ENCODE measurements at regions not wholly inside any gene's neighbourhood (a gene's known extent, or its start where the extent isn't known, plus 50 kb on each side); places are given as distances from the start of the nearest gene placed in this dataset.

DNA sequence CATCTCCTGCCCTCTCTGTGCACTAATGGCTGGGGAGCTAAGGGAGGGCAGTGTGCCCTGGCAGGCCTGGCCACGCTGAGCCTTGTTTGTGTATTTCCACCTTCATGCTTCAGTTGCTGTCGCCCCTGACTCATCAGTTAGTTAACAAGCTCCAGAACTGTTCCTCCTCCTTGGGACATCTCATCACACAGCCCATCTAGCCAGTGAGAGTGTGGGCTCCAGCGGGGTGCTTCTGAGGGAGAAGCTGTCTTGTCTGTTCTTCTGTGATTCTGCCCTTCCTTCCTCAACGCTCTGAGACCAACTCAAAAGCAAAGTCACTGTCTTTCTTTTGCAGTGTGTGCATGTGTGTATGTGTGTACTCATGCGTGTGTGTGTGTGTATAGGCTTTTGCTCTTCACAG lies 58.3 kb upstream of the CPEB4 start:
- DNase-seq (ENCODE audit: low read depth, low spot score): no peak

DNA sequence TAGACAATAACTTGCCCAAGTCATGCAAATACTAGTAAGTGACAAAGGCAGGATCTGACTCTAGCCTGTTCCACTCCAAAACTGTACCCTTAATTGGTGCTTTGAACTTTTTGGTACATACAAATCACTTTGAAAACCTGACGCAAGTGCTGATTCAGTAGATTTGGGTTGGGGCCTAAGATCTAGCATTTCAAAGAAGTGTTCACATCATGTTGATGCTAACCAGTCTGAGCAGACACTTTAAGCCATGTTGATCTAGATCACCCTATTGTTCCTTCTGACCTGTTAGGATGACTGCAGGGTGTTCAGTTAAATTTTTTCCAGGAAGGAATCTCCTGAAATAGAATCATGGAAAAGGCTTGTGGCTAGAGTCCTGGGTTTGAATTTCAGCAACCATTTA lies 57.7 kb upstream of the CPEB4 start:
- DNase-seq (ENCODE audit: low read depth, low spot score): no peak

DNA sequence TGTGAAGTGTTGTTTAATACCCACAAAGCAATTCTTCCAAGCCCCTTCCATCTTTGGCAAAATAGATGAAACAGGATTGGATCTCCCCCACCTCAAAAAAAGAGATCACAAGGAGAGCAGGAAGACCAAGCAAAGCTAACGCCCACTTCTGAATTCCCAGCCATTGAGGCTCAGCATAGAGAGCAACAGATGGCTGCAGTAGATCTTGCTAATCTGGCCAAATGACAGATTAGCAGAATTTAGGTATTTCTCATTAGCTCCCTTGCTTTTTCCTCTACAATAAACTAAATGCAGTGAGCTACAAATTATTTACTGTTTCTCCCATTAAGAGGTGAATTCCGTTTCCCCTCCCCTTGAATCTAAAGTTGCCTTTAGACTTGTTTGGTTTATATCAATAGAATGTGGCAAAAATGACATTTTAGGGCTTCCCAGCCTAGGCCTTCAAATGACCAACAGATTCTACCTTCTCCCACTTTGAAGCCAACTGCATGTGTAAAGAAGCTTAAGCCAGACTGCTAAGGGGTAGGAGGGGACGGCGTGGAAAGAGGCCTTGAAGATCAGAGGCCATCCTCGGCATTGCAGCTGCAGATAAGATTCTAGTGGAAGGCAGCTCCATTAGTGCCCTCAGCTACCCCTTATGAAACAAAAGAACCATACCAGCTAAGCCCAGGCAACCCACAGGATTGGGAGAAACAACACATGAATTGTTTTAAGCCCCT lies 56.8 kb upstream of the CPEB4 start:
- no peak for DNase-seq (ENCODE audit: low read depth, low spot score)

DNA sequence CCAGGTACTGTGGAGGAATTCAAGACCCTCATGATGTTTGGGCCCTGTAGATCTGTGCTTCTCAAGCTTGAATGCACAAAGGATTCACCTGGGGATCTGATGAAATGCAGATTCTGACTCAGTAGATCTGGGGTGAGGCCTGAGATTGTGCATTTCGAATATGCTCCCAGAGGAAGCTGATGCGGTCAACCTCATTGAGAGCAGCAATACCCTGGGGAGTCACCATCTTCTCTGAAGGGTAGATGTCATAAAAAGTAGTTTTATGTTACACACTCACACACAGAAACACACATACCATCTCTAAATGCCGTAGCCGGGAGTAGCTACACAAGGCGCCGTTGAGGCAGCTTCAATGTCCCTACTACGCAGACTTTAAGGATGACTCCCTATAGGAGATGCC lies 55.8 kb upstream of the CPEB4 start:
- DNase-seq (ENCODE audit: low read depth, low spot score): no peak

DNA sequence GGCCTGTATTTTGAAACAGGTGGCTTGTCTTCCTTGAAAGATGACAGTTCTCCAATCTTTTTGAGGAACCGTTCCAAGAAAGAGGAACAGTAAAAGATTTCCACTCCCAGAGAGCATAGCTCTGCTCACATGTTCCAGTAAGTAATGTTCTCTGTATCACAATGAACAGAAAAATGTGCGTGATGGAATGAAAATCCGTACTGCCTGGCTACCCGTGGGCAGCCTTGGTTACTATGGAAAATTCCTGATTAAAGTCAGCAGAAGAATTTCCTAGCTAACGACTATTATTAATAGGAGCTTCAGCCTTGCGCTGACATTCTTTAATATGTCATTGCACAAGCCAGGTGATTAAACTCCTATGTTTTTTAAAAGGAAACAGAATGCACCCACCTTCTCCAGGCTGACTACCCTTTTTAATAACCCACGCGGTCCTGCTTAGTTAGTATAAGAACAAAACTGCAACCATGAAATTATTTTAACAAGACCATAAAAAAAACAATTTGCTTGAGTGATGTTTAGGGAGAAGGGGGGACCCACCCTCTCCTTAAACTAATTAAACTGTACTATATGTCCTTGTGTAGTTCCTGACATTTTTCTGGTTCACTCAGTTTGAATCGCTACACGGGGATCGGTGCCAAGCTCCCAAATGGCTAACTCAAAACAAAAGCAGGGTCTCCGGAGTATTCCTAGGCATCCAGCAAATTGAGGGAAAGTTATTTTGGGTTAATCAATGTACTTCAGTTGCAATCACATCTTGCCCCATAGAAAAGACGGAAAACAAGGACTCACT lies 54.8 kb upstream of the CPEB4 start:
- no peak for DNase-seq (ENCODE audit: low read depth, low spot score)

DNA sequence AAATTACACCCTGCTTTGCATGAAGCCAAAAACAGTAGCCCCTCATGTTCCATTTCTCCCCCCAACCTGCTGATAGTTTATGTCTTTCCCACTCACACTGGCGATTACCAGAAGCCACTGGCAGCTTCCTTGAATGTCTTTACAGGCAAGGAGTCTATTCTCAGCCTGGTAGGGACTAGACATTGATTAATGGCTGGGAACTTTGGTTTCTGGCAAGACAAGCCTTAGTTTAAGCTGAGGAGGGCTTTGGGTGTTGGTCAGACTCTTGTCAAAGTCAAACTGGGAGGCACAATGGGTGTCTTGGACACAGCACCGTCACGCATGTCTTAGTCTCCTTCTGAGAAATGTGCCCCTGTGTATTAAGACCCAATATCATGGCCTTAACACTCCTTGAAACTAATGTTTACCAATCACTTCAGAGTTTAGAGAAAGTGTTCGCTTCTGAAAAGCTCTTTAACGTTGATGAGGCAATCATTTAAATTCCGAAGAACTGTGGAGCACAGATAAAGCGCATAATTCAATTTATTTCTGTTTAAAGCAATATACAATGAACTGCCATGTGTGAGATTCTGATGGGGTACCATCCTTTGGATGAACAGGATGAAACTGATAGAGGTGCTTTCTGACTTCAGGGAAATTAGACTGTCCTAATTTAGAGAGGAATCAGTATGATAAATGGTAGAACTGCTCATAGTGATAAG lies 53.9 kb upstream of the CPEB4 start:
- no peak for DNase-seq (ENCODE audit: low read depth, low spot score)

DNA sequence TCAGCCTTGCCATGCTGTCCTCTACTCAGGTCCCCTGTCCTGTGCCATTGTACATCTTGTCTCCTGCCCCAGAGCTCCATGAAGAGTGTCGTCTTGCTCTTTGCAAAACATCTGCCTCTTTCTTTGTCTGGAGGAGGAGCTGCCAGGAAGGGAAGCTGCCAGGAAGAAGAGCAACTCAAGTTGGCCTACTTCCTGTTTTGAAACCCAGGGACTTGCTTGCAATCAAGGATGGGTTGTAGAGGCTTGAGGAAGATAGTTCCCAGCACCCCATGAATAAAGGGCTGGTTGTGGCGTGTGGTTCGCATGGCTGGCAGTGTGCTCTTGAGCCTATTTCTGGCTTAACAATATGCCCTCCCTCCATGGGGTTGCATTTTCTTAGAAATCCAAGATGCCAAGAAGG lies 53.0 kb upstream of the CPEB4 start:
- DNase-seq (ENCODE audit: low read depth, low spot score): no peak

DNA sequence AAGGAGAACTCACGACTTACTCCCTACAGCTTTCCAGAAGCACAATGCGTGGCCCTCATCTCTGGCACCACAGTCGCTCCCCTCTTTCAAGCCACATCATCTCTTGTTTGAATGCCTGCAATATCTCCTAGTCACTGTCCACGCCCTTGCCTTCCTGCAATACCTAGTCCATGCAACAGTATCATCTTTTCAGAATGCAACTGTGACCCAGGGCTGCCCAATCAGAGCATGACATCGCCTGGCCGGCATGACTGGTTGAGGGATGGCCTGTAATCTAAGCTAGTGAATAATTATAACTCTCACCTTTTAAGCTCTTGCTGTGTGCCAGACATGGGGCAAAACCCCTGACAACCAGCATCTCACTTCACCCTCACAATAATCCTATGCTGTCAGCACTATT lies 52.5 kb upstream of the CPEB4 start:
- DNase-seq (ENCODE audit: low read depth, low spot score): no peak

DNA sequence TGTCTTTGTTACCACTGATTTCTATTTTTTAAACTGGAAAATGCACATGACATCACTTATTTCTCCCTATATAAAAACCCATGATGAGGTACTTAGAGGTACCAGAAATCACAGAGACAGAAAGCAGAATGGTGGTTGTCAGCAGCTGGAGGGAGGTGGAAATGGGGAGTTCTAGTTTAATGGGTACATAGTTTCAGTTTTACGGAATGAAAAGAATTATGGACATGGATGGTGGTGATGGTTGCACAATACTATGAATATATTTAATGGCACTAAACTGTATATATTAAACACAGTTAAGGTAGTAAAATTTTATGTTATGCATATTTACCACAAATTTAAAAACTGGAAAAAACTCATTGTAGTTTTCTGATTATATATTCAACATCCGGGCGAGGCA lies 50.5 kb upstream of the CPEB4 start:
- DNase-seq (ENCODE audit: low read depth, low spot score): no peak
